NOMO-1 (cell line): ENCODE measurements at regions not wholly inside any gene's neighbourhood (a gene's known extent, or its start where the extent isn't known, plus 50 kb on each side); places are given as distances from the start of the nearest gene placed in this dataset.
"Not testable (repeated sequence)": the region's sequence is repeated elsewhere in the genome, so short reads cannot be mapped to it uniquely, and the experiment has no call there.

ENCODE experiments used
- DNase-seq, 2 experiments: peaks; one replicate each; lab custom pipeline; 2025; ENCODE audit not compliant: unreplicated experiment in 2 of 2; lab: John Stamatoyannopoulos, UW

GRCh38 chr1:224791362-224791941 is 138.0 kb upstream of the DNAH14 start:
- DNase-seq, result peak; percentile 22 to 58

GRCh38 chr1:224795591-224795990 is 133.9 kb upstream of the DNAH14 start:
- no peak for DNase-seq

- no peak for DNase-seq
Observed at GRCh38 chr1:224799083-224799482, 130.4 kb upstream of the DNAH14 start.

GRCh38 chr1:224800486-224801119 is 128.9 kb upstream of the DNAH14 start:
- DNase-seq, result no peak

GRCh38 chr1:224801844-224802490 is 127.5 kb upstream of the DNAH14 start:
- no peak for DNase-seq

- no peak for DNase-seq
Observed at GRCh38 chr1:224802617-224803016, 126.9 kb upstream of the DNAH14 start.

- no peak for DNase-seq
Observed at GRCh38 chr1:224804220-224804619, 125.3 kb upstream of the DNAH14 start.

- peak in 1 of 2 experiments; percentile 0 for DNase-seq
Observed at GRCh38 chr1:224805889-224806288, 123.6 kb upstream of the DNAH14 start.

- DNase-seq, result no peak
Observed at GRCh38 chr1:224809137-224809536, 120.3 kb upstream of the DNAH14 start.

- DNase-seq, result no peak
Observed at GRCh38 chr1:224809613-224810012, 119.9 kb upstream of the DNAH14 start.

- no peak for DNase-seq
Observed at GRCh38 chr1:224811564-224811963, 117.9 kb upstream of the DNAH14 start.

- DNase-seq, result no peak
Observed at GRCh38 chr1:224815647-224816046, 113.8 kb upstream of the DNAH14 start.

GRCh38 chr1:224816062-224816461 is 113.4 kb upstream of the DNAH14 start:
- no peak for DNase-seq

- DNase-seq, result no peak
Observed at GRCh38 chr1:224817382-224817781, 112.1 kb upstream of the DNAH14 start.

GRCh38 chr1:224819861-224820260 is 109.6 kb upstream of the DNAH14 start:
- DNase-seq, result no peak

- DNase-seq, result no peak
Observed at GRCh38 chr1:224820341-224820740, 109.1 kb upstream of the DNAH14 start.

- DNase-seq, result not testable (repeated sequence)
Observed at GRCh38 chr1:224821751-224822150, 107.7 kb upstream of the DNAH14 start.

- no peak for DNase-seq
Observed at GRCh38 chr1:224825525-224826000, 103.9 kb upstream of the DNAH14 start.

- no peak for DNase-seq
Observed at GRCh38 chr1:224828691-224829090, 100.8 kb upstream of the DNAH14 start.

GRCh38 chr1:224831501-224831900 is 98.0 kb upstream of the DNAH14 start:
- no peak for DNase-seq

- not testable (repeated sequence) for DNase-seq
Observed at GRCh38 chr1:224839648-224840300, 89.7 kb upstream of the DNAH14 start.

- DNase-seq, result not testable (repeated sequence)
Observed at GRCh38 chr1:224841803-224842202, 87.7 kb upstream of the DNAH14 start.
